HG02970 (cell line): ENCODE measurements at regions not wholly inside any gene's neighbourhood (a gene's known extent, or its start where the extent isn't known, plus 50 kb on each side); places are given as distances from the start of the nearest gene placed in this dataset.

Source experiments
- ATAC-seq: cut with Tn5 transposase; IDR thresholded peaks from one replicate; pipeline ENCODE4 v1.9.1; 2021; ENCODE audit warnings: mild to moderate bottlenecking, moderate library complexity, moderate number of reproducible peaks; ENCODE audit not compliant: unreplicated experiment, low FRiP score

- no peak for ATAC-seq
These were observed 598.8 kb downstream of the MCTP2 start for GRCh38 chr15:94829887-94830884.

GRCh38 chr15:94834000-94834399 lies 602.6 kb downstream of the MCTP2 start:
- ATAC-seq, result no peak

GRCh38 chr15:94834494-94834893 lies 603.1 kb downstream of the MCTP2 start:
- no peak for ATAC-seq

GRCh38 chr15:94838281-94838680 lies 606.9 kb downstream of the MCTP2 start:
- no peak for ATAC-seq

GRCh38 chr15:94840794-94841783 lies 609.7 kb downstream of the MCTP2 start:
- ATAC-seq, result no peak

GRCh38 chr15:94843060-94843459 lies 611.7 kb downstream of the MCTP2 start:
- ATAC-seq, result no peak

- no peak for ATAC-seq
These were observed 612.8 kb downstream of the MCTP2 start for GRCh38 chr15:94844198-94844537.

GRCh38 chr15:94844538-94845389 lies 613.4 kb downstream of the MCTP2 start:
- no peak for ATAC-seq

- no peak for ATAC-seq
These were observed 614.0 kb downstream of the MCTP2 start for GRCh38 chr15:94845390-94845716.

GRCh38 chr15:94847325-94847724 lies 616.0 kb downstream of the MCTP2 start:
- no peak for ATAC-seq

GRCh38 chr15:94848054-94848453 lies 616.7 kb downstream of the MCTP2 start:
- ATAC-seq, result no peak

GRCh38 chr15:94855018-94855408 lies 623.7 kb downstream of the MCTP2 start:
- no peak for ATAC-seq

- ATAC-seq, result no peak
These were observed 624.3 kb downstream of the MCTP2 start for GRCh38 chr15:94855409-94856266.

GRCh38 chr15:94856267-94856854 lies 625.0 kb downstream of the MCTP2 start:
- no peak for ATAC-seq

- ATAC-seq, result no peak
These were observed 626.1 kb downstream of the MCTP2 start for GRCh38 chr15:94857466-94857865.

GRCh38 chr15:94858011-94858410 lies 626.6 kb downstream of the MCTP2 start:
- ATAC-seq, result no peak

- ATAC-seq, result no peak
These were observed 627.1 kb downstream of the MCTP2 start for GRCh38 chr15:94858449-94858848.

GRCh38 chr15:94858920-94859319 lies 627.6 kb downstream of the MCTP2 start:
- no peak for ATAC-seq

- ATAC-seq, result no peak
These were observed 633.2 kb downstream of the MCTP2 start for GRCh38 chr15:94864600-94864999.
